Posterior vena cava (tissue), 2 donors: ENCODE measurements at regions not wholly inside any gene's neighbourhood (a gene's known extent, or its start where the extent isn't known, plus 50 kb on each side); places are given as distances from the start of the nearest gene placed in this dataset.
"Not testable (repeated sequence)": the region's sequence is repeated elsewhere in the genome, so short reads cannot be mapped to it uniquely, and the experiment has no call there.

Experiments
- DNase-seq: peaks from one replicate; pipeline ENCODE4 v3.0.0-alpha.2; 2020; ENCODE audit warnings: low spot score
- intact Hi-C, 2 donors: fragments of 100-400 bp; cut with DNase I; formaldehyde crosslinking; loops; one replicate each; pipeline versions ENCODE4 v1.14.1 to v1.14.2; 2022 to 2023
- donor health status: DM: yes; HTN: yes; CAD: no.
- donor health status: DM: yes; HTN: yes; CAD: no.

- intact Hi-C loops = no loop called here
- no peak for DNase-seq
Measured at GRCh38 chr17:14619821-14620220, 318.9 kb downstream of the HS3ST3B1 start.

- DNase-seq = no peak
- intact Hi-C loops = no loop called here
Measured at GRCh38 chr17:14616528-14616927, 315.6 kb downstream of the HS3ST3B1 start.

- intact Hi-C loops = no loop called here
- DNase-seq = peak; percentile 82
Measured at GRCh38 chr17:14605267-14605599, 304.4 kb downstream of the HS3ST3B1 start.

- intact Hi-C loops = no loop called here
- DNase-seq = no peak
Measured at GRCh38 chr17:14604591-14605266, 303.8 kb downstream of the HS3ST3B1 start.

- DNase-seq = no peak
- intact Hi-C loops = no loop called here
Measured at GRCh38 chr17:14596224-14596623, 295.3 kb downstream of the HS3ST3B1 start.

GRCh38 chr17:14595656-14596055 lies 294.8 kb downstream of the HS3ST3B1 start:
- intact Hi-C loops = no loop called here
- no peak for DNase-seq

GRCh38 chr17:14594690-14595089 lies 293.8 kb downstream of the HS3ST3B1 start:
- intact Hi-C loops = no loop called here
- no peak for DNase-seq

- DNase-seq = no peak
- intact Hi-C loops = no loop called here
Measured at GRCh38 chr17:14593956-14594355, 293.1 kb downstream of the HS3ST3B1 start.

- intact Hi-C loops = no loop called here
Measured at GRCh38 chr17:14590459-14591250, 289.8 kb downstream of the HS3ST3B1 start.

GRCh38 chr17:14585099-14585498 lies 284.2 kb downstream of the HS3ST3B1 start:
- intact Hi-C loops = no loop called here
- no peak for DNase-seq

More at GRCh38 chr17:14590459-14591250, 289.8 kb downstream of the HS3ST3B1 start:
- DNase-seq = no peak

GRCh38 chr17:14582996-14583395 lies 282.1 kb downstream of the HS3ST3B1 start:
- intact Hi-C loops = no loop called here

GRCh38 chr17:14581186-14581830 lies 280.4 kb downstream of the HS3ST3B1 start:
- no peak for DNase-seq
- intact Hi-C loops = no loop called here

More at GRCh38 chr17:14582996-14583395, 282.1 kb downstream of the HS3ST3B1 start:
- DNase-seq = no peak

GRCh38 chr17:14580499-14580898 lies 279.6 kb downstream of the HS3ST3B1 start:
- intact Hi-C loops = no loop called here

GRCh38 chr17:14579716-14580115 lies 278.8 kb downstream of the HS3ST3B1 start:
- intact Hi-C loops = no loop called here

More at GRCh38 chr17:14580499-14580898, 279.6 kb downstream of the HS3ST3B1 start:
- DNase-seq = no peak

GRCh38 chr17:14575471-14575953 lies 274.6 kb downstream of the HS3ST3B1 start:
- intact Hi-C loops = no loop called here
- DNase-seq = no peak

More at GRCh38 chr17:14579716-14580115, 278.8 kb downstream of the HS3ST3B1 start:
- DNase-seq = no peak

- intact Hi-C loops, DNase-seq: not testable (repeated sequence)
Measured at GRCh38 chr17:14560325-14560724, 259.4 kb downstream of the HS3ST3B1 start.

GRCh38 chr17:14559264-14560119 lies 258.6 kb downstream of the HS3ST3B1 start:
- intact Hi-C loops = no loop called here

GRCh38 chr17:14557480-14557879 lies 256.6 kb downstream of the HS3ST3B1 start:
- no peak for DNase-seq

More at GRCh38 chr17:14559264-14560119, 258.6 kb downstream of the HS3ST3B1 start:
- no peak for DNase-seq

GRCh38 chr17:14553847-14554246 lies 253.0 kb downstream of the HS3ST3B1 start:
- no peak for DNase-seq
- intact Hi-C loops = no loop called here

More at GRCh38 chr17:14557480-14557879, 256.6 kb downstream of the HS3ST3B1 start:
- intact Hi-C loops = no loop called here
